ENCODE measurements at regions not wholly inside any gene's neighbourhood (a gene's known extent, or its start where the extent isn't known, plus 50 kb on each side); places are given as distances from the start of the nearest gene placed in this dataset.

DNA sequence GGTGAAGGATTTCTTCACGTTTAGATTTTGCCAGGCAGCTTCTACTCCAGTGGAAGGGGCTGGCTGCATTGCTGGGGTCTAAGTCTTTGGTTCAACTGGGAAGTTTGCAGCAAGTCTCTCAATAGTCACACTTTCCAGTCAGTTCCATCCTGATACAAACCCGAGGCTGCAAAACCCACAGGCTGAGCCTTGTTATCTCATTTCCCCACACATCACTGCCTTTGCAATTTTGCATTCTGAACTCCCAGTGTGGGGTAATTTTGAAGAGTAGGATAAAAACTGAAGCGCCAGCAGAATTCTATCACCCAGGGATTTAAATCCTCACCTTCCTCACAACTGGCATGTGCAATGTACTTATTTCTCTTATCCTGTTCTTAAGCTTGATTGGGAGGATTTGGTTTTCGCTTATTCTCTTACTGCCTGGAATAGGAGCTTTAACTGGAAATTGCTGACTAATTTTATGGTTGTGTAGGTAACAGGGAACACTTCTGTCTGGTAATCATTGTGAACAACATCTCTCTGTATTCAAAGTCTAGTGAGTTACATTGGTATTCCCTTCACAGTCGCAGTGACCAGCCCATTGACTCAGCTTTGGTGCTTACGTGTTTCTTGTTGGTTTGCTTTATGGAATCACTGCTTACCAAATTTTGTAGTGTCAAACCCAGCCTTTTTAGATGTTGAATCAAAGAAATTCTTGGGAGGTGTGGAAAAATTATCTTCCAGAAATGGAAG lies 142.0 kb upstream of the TOPAZ1 start:
- TF ChIP-seq, protein P1, sequence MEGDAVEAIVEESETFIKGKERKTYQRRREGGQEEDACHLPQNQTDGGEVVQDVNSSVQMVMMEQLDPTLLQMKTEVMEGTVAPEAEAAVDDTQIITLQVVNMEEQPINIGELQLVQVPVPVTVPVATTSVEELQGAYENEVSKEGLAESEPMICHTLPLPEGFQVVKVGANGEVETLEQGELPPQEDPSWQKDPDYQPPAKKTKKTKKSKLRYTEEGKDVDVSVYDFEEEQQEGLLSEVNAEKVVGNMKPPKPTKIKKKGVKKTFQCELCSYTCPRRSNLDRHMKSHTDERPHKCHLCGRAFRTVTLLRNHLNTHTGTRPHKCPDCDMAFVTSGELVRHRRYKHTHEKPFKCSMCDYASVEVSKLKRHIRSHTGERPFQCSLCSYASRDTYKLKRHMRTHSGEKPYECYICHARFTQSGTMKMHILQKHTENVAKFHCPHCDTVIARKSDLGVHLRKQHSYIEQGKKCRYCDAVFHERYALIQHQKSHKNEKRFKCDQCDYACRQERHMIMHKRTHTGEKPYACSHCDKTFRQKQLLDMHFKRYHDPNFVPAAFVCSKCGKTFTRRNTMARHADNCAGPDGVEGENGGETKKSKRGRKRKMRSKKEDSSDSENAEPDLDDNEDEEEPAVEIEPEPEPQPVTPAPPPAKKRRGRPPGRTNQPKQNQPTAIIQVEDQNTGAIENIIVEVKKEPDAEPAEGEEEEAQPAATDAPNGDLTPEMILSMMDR (IDR thresholded peaks at IDR 0.05) = no peak
- no peak for TF ChIP-seq POLR2A (IDR thresholded peaks at IDR 0.05)

Data from stomach (tissue), 4 donors.